SKM-1 (cell line): ENCODE measurements at regions not wholly inside any gene's neighbourhood (a gene's known extent, or its start where the extent isn't known, plus 50 kb on each side); places are given as distances from the start of the nearest gene placed in this dataset.

Source experiments
- DNase-seq: peaks from one replicate; lab custom pipeline; 2025; ENCODE audit not compliant: unreplicated experiment; lab: John Stamatoyannopoulos, UW

- DNase-seq, result no peak
These were observed 534.6 kb downstream of the PPARGC1A start for GRCh38 chr4:23355258-23355657.

GRCh38 chr4:23353200-23353599, 536.6 kb downstream of the PPARGC1A start:
- no peak for DNase-seq

- DNase-seq, result no peak
These were observed 540.9 kb downstream of the PPARGC1A start for GRCh38 chr4:23348789-23349498.

- DNase-seq, result no peak
These were observed 552.6 kb downstream of the PPARGC1A start for GRCh38 chr4:23337292-23337691.

- peak; percentile 54 for DNase-seq
These were observed 555.6 kb downstream of the PPARGC1A start for GRCh38 chr4:23333946-23334878.

- DNase-seq, result no peak
These were observed 556.3 kb downstream of the PPARGC1A start for GRCh38 chr4:23333556-23333945.

GRCh38 chr4:23332313-23332712, 557.5 kb downstream of the PPARGC1A start:
- no peak for DNase-seq

GRCh38 chr4:23327120-23327519, 562.7 kb downstream of the PPARGC1A start:
- DNase-seq, result no peak

- no peak for DNase-seq
These were observed 565.7 kb downstream of the PPARGC1A start for GRCh38 chr4:23324021-23324690.

GRCh38 chr4:23323436-23323835, 566.4 kb downstream of the PPARGC1A start:
- DNase-seq, result no peak

GRCh38 chr4:23322732-23323131, 567.1 kb downstream of the PPARGC1A start:
- no peak for DNase-seq

- no peak for DNase-seq
These were observed 568.8 kb downstream of the PPARGC1A start for GRCh38 chr4:23320931-23321587.

- DNase-seq, result no peak
These were observed 577.2 kb downstream of the PPARGC1A start for GRCh38 chr4:23312686-23313085.

GRCh38 chr4:23311983-23312382, 577.9 kb downstream of the PPARGC1A start:
- DNase-seq, result no peak

GRCh38 chr4:23305026-23305425, 584.8 kb downstream of the PPARGC1A start:
- no peak for DNase-seq

- no peak for DNase-seq
These were observed 591.5 kb downstream of the PPARGC1A start for GRCh38 chr4:23298371-23298770.

- DNase-seq, result no peak
These were observed 592.5 kb downstream of the PPARGC1A start for GRCh38 chr4:23297327-23297726.

GRCh38 chr4:23291139-23291538, 598.4 kb downstream of the GBA3 start:
- DNase-seq, result no peak

- DNase-seq, result no peak
These were observed 597.9 kb downstream of the GBA3 start for GRCh38 chr4:23290656-23291055.

- DNase-seq, result no peak
These were observed 586.7 kb downstream of the GBA3 start for GRCh38 chr4:23279377-23279986.

- no peak for DNase-seq
These were observed 586.1 kb downstream of the GBA3 start for GRCh38 chr4:23278845-23279244.
